ENCODE measurements at regions not wholly inside any gene's neighbourhood (a gene's known extent, or its start where the extent isn't known, plus 50 kb on each side); places are given as distances from the start of the nearest gene placed in this dataset.

- H3K36me3 ChIP-seq (ENCODE audit: control insufficient read depth in 3 of 3, insufficient read depth in 3 of 3, low read length in 3 of 3): no peaks in the 10 kb centered on the region
- no peaks in the 10 kb centered on the region for H3K9me3 ChIP-seq (ENCODE audit: control insufficient read depth in 3 of 3, low read length in 3 of 3)
- H3K4me3 ChIP-seq (ENCODE audit: low read length in 3 of 3): no peak overlapping the region
- no peaks in the 10 kb centered on the region for H3K27me3 ChIP-seq (ENCODE audit: control insufficient read depth in 3 of 3, insufficient read depth in 3 of 3, low read length in 3 of 3)
- no peak overlapping the region for H3K27ac ChIP-seq (ENCODE audit: low read depth, low read length)
- H3K4me1 ChIP-seq (ENCODE audit: control insufficient read depth in 3 of 3, insufficient read depth in 3 of 3, low read length in 3 of 3): peaks cover 11 to 19% (median 11%) of the 10 kb centered on the region in 3 donors
- H3K9ac ChIP-seq (ENCODE audit: low read depth in 1 of 3, low read length in 3 of 3): no peak overlapping the region
These were observed 218.5 kb downstream of the KCNS3 start for GRCh38 chr2:18096836-18097405.

GRCh38 chr2:18094277-18094676 lies 215.8 kb downstream of the KCNS3 start:
- Histone ChIP-seq H3K27me3 (ENCODE audit: control insufficient read depth in 3 of 3, insufficient read depth in 3 of 3, low read length in 3 of 3) (no peaks in the 10 kb centered on the region), H3K27ac (ENCODE audit: low read depth, low read length) (no peak overlapping the region), H3K9ac (ENCODE audit: low read depth in 1 of 3, low read length in 3 of 3) (no peak overlapping the region), H3K4me3 (ENCODE audit: low read length in 3 of 3) (no peak overlapping the region), H3K36me3 (ENCODE audit: control insufficient read depth in 3 of 3, insufficient read depth in 3 of 3, low read length in 3 of 3) (no peaks in the 10 kb centered on the region), H3K4me1 (ENCODE audit: control insufficient read depth in 3 of 3, insufficient read depth in 3 of 3, low read length in 3 of 3) (peaks cover 11 to 19% (median 11%) of the 10 kb centered on the region in 3 donors), H3K9me3 (ENCODE audit: control insufficient read depth in 3 of 3, low read length in 3 of 3) (no peaks in the 10 kb centered on the region)

GRCh38 chr2:18093196-18093595 lies 214.7 kb downstream of the KCNS3 start:
- Histone ChIP-seq H3K36me3 (ENCODE audit: control insufficient read depth in 3 of 3, insufficient read depth in 3 of 3, low read length in 3 of 3) (no peaks in the 10 kb centered on the region), H3K27me3 (ENCODE audit: control insufficient read depth in 3 of 3, insufficient read depth in 3 of 3, low read length in 3 of 3) (no peaks in the 10 kb centered on the region), H3K9ac (ENCODE audit: low read depth in 1 of 3, low read length in 3 of 3) (no peak overlapping the region), H3K4me3 (ENCODE audit: low read length in 3 of 3) (no peak overlapping the region), H3K9me3 (ENCODE audit: control insufficient read depth in 3 of 3, low read length in 3 of 3) (no peaks in the 10 kb centered on the region), H3K4me1 (ENCODE audit: control insufficient read depth in 3 of 3, insufficient read depth in 3 of 3, low read length in 3 of 3) (peaks cover 11 to 19% (median 11%) of the 10 kb centered on the region in 3 donors), H3K27ac (ENCODE audit: low read depth, low read length) (no peak overlapping the region)

DNA sequence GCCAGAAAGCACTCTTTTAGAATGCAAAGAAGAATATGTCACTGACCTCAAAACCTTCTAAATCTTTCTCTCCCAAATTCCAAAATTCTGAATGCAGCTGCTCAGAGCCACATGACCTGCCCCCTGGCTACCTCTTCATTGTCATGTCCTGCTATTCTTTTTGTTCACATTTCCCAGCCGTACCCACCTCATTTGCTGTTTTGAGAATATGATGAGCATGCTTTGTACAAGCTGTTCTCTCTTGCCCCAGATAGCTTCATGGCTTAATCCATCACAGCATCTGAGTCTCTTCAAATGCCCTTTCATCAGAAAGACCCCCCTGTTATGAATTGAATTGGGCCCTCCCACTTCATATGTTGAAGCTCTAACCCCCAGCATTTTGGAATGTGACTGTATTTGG lies 214.3 kb downstream of the KCNS3 start:
- H3K4me3 ChIP-seq (ENCODE audit: low read length in 3 of 3): no peak overlapping the region
- H3K4me1 ChIP-seq (ENCODE audit: control insufficient read depth in 3 of 3, insufficient read depth in 3 of 3, low read length in 3 of 3): peaks cover 11 to 19% (median 11%) of the 10 kb centered on the region in 3 donors
- no peaks in the 10 kb centered on the region for H3K27me3 ChIP-seq (ENCODE audit: control insufficient read depth in 3 of 3, insufficient read depth in 3 of 3, low read length in 3 of 3)
- H3K27ac ChIP-seq (ENCODE audit: low read depth, low read length): no peak overlapping the region
- H3K36me3 ChIP-seq (ENCODE audit: control insufficient read depth in 3 of 3, insufficient read depth in 3 of 3, low read length in 3 of 3): no peaks in the 10 kb centered on the region
- H3K9me3 ChIP-seq (ENCODE audit: control insufficient read depth in 3 of 3, low read length in 3 of 3): no peaks in the 10 kb centered on the region
- H3K9ac ChIP-seq (ENCODE audit: low read depth in 1 of 3, low read length in 3 of 3): no peak overlapping the region

DNA sequence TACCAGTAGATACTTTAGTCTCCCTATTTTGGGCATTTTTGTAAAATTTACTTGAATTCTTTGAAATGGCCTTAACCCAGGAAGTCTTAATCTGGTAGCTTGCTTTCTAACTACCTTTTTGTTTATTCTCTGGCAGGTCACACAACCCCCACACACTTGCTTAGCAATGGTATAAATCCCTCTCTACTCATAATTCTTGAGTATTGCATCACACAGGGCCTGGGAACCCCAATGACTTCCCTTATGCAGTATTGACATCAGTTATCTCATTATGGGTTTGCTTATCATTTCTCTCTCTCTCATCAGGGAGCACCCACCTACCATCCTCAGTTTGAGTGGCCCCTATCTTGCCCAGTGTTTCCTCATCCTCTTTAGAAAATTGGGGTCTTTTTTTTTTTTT lies 207.1 kb downstream of the KCNS3 start:
- H3K4me1 ChIP-seq (ENCODE audit: control insufficient read depth in 3 of 3, insufficient read depth in 3 of 3, low read length in 3 of 3): no peaks in the 10 kb centered on the region
- no peaks in the 10 kb centered on the region for H3K27me3 ChIP-seq (ENCODE audit: control insufficient read depth in 3 of 3, insufficient read depth in 3 of 3, low read length in 3 of 3)
- H3K9ac ChIP-seq (ENCODE audit: low read depth in 1 of 3, low read length in 3 of 3): no peak overlapping the region

GRCh38 chr2:18084376-18084775 lies 205.9 kb downstream of the KCNS3 start:
- H3K27ac ChIP-seq (ENCODE audit: low read depth, low read length): no peak overlapping the region
- no peak overlapping the region for H3K4me3 ChIP-seq (ENCODE audit: low read length in 3 of 3)
- no peaks in the 10 kb centered on the region for H3K9me3 ChIP-seq (ENCODE audit: control insufficient read depth in 3 of 3, low read length in 3 of 3)
- no peaks in the 10 kb centered on the region for H3K27me3 ChIP-seq (ENCODE audit: control insufficient read depth in 3 of 3, insufficient read depth in 3 of 3, low read length in 3 of 3)
- no peaks in the 10 kb centered on the region for H3K36me3 ChIP-seq (ENCODE audit: control insufficient read depth in 3 of 3, insufficient read depth in 3 of 3, low read length in 3 of 3)
- H3K9ac ChIP-seq (ENCODE audit: low read depth in 1 of 3, low read length in 3 of 3): no peak overlapping the region
- no peaks in the 10 kb centered on the region for H3K4me1 ChIP-seq (ENCODE audit: control insufficient read depth in 3 of 3, insufficient read depth in 3 of 3, low read length in 3 of 3)

More for the DNA sequence above, 207.1 kb downstream of the KCNS3 start:
- Histone ChIP-seq H3K27ac (ENCODE audit: low read depth, low read length) (no peak overlapping the region), H3K4me3 (ENCODE audit: low read length in 3 of 3) (no peak overlapping the region), H3K9me3 (ENCODE audit: control insufficient read depth in 3 of 3, low read length in 3 of 3) (no peaks in the 10 kb centered on the region), H3K36me3 (ENCODE audit: control insufficient read depth in 3 of 3, insufficient read depth in 3 of 3, low read length in 3 of 3) (no peaks in the 10 kb centered on the region)

DNA sequence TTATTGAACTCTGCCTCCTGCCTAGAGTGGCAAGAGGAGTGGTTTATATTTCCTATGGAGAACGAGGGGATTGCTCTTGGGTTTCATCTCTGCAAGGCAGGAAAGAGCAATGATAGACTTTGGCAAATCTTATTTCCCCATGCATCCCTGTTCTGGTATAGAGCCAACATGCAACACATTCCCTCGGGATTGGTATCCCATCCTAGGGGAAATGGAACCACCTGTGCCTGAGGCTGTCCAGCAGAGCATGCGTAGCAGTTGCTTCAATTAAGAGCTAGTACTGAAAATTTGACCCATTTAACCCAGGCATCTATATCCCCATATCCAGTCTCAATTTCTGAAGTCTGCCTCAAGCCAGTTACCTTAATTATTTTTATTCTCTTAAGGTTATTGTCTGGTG lies 205.3 kb downstream of the KCNS3 start:
- H3K9me3 ChIP-seq (ENCODE audit: control insufficient read depth in 3 of 3, low read length in 3 of 3): no peaks in the 10 kb centered on the region
- no peak overlapping the region for H3K27ac ChIP-seq (ENCODE audit: low read depth, low read length)
- H3K27me3 ChIP-seq (ENCODE audit: control insufficient read depth in 3 of 3, insufficient read depth in 3 of 3, low read length in 3 of 3): no peaks in the 10 kb centered on the region
- H3K4me3 ChIP-seq (ENCODE audit: low read length in 3 of 3): no peak overlapping the region
- H3K4me1 ChIP-seq (ENCODE audit: control insufficient read depth in 3 of 3, insufficient read depth in 3 of 3, low read length in 3 of 3): no peaks in the 10 kb centered on the region
- no peaks in the 10 kb centered on the region for H3K36me3 ChIP-seq (ENCODE audit: control insufficient read depth in 3 of 3, insufficient read depth in 3 of 3, low read length in 3 of 3)
- H3K9ac ChIP-seq (ENCODE audit: low read depth in 1 of 3, low read length in 3 of 3): no peak overlapping the region

DNA sequence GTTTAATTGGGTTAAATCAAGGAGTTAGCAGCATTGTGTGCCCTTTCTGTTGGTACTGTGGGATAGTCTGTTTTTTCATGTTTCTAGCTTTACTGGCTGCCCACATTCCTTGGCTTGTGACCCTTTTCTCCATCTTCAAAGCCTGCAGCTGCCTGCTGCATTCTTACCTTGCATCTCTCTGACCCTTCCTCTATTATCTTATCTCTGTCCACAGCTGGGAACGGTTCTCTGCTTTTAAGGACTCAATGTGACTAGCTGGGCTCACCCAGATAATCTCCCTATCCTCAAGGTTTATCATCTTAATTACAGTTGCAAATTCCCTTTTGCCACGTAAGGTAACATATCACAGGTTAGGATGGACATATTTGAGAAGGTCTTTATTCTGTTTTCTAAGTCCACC lies 199.7 kb downstream of the KCNS3 start:
- Histone ChIP-seq H3K27ac (ENCODE audit: low read depth, low read length) (no peak overlapping the region), H3K36me3 (ENCODE audit: control insufficient read depth in 3 of 3, insufficient read depth in 3 of 3, low read length in 3 of 3) (no peaks in the 10 kb centered on the region)

DNA sequence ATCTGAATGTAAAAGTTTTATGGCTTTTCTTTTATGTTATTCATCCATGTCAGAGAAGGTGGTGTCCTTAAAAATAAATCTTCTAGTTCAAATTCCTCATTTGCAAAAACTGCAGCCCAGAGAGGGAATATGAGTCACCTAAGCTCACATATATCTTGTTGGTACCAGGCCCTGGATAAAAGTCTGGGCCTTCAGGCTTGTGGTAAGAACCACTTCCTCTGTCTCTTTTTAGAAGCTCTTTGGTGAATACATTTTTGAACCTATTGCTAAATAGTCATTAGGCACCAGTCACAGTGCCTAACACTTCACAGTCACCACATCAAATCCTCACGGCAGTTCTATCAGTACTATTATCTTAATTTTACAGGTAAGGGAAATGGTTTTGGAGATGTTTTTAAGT lies 199.2 kb downstream of the KCNS3 start:
- Histone ChIP-seq H3K9ac (ENCODE audit: low read depth in 1 of 3, low read length in 3 of 3) (no peak overlapping the region), H3K4me1 (ENCODE audit: control insufficient read depth in 3 of 3, insufficient read depth in 3 of 3, low read length in 3 of 3) (no peaks in the 10 kb centered on the region), H3K27ac (ENCODE audit: low read depth, low read length) (no peak overlapping the region), H3K4me3 (ENCODE audit: low read length in 3 of 3) (no peak overlapping the region), H3K27me3 (ENCODE audit: control insufficient read depth in 3 of 3, insufficient read depth in 3 of 3, low read length in 3 of 3) (no peaks in the 10 kb centered on the region), H3K9me3 (ENCODE audit: control insufficient read depth in 3 of 3, low read length in 3 of 3) (no peaks in the 10 kb centered on the region), H3K36me3 (ENCODE audit: control insufficient read depth in 3 of 3, insufficient read depth in 3 of 3, low read length in 3 of 3) (no peaks in the 10 kb centered on the region)

More for the DNA sequence above, 199.7 kb downstream of the KCNS3 start:
- H3K9ac ChIP-seq (ENCODE audit: low read depth in 1 of 3, low read length in 3 of 3): no peak overlapping the region
- no peaks in the 10 kb centered on the region for H3K9me3 ChIP-seq (ENCODE audit: control insufficient read depth in 3 of 3, low read length in 3 of 3)
- H3K4me1 ChIP-seq (ENCODE audit: control insufficient read depth in 3 of 3, insufficient read depth in 3 of 3, low read length in 3 of 3): no peaks in the 10 kb centered on the region
- no peak overlapping the region for H3K4me3 ChIP-seq (ENCODE audit: low read length in 3 of 3)
- H3K27me3 ChIP-seq (ENCODE audit: control insufficient read depth in 3 of 3, insufficient read depth in 3 of 3, low read length in 3 of 3): no peaks in the 10 kb centered on the region

GRCh38 chr2:18077231-18077630 lies 198.8 kb downstream of the KCNS3 start:
- Histone ChIP-seq H3K9ac (ENCODE audit: low read depth in 1 of 3, low read length in 3 of 3) (no peak overlapping the region), H3K36me3 (ENCODE audit: control insufficient read depth in 3 of 3, insufficient read depth in 3 of 3, low read length in 3 of 3) (no peaks in the 10 kb centered on the region), H3K9me3 (ENCODE audit: control insufficient read depth in 3 of 3, low read length in 3 of 3) (no peaks in the 10 kb centered on the region), H3K27ac (ENCODE audit: low read depth, low read length) (no peak overlapping the region), H3K27me3 (ENCODE audit: control insufficient read depth in 3 of 3, insufficient read depth in 3 of 3, low read length in 3 of 3) (no peaks in the 10 kb centered on the region), H3K4me3 (ENCODE audit: low read length in 3 of 3) (no peak overlapping the region), H3K4me1 (ENCODE audit: control insufficient read depth in 3 of 3, insufficient read depth in 3 of 3, low read length in 3 of 3) (no peaks in the 10 kb centered on the region)

Measured in skeletal muscle tissue (tissue), 3 donors.